ENCODE measurements at regions not wholly inside any gene's neighbourhood (a gene's known extent, or its start where the extent isn't known, plus 50 kb on each side); places are given as distances from the start of the nearest gene placed in this dataset.

DNA sequence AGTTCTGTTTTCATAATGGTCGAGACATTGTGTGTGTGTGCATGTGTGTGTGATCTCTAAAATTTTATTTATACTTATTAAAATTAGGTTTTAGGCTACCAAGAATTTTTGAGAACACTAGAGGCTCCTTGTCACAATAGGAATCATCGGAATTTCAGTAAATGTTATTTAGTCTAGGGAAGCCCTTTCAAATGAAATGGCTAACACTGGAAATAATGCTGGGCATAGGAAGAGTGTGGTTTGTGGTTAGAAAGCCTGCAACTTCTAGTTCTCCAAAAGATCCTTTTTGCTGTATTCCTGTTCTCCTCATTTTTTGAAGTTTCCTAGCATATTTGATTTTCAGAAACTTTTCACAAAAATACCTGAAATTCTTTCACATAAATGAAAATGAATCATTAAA lies 92.5 kb upstream of the MBNL1 start:
- H3K4me3 Mint-ChIP-seq: no peak overlapping the region
- Histone ChIP-seq H3K23ac (ENCODE audit: insufficient read length, low read depth, low read length) (no peak overlapping the region), H3K56ac (ENCODE audit: insufficient read length, low read depth, low read length) (no peak overlapping the region), H2BK20ac (ENCODE audit: low read depth, low read length, poor library complexity, severe bottlenecking) (no peak overlapping the region), H4K8ac (replicated peaks; ENCODE audit: insufficient read length, low read depth, low read length) (no peak overlapping the region), H3K4ac (ENCODE audit: low read depth, low read length) (no peak overlapping the region), H3K9me3 (ENCODE audit: control insufficient read depth, low read depth, low read length) (no peaks in the 10 kb centered on the region), H2BK15ac (ENCODE audit: low read depth, low read length) (no peak overlapping the region), H3K4me2 (ENCODE audit: insufficient read depth, insufficient read length, low read length) (no peak overlapping the region), H3K27ac (ENCODE audit: insufficient read length, low read depth, low read length) (no peak overlapping the region), H3K79me2 (ENCODE audit: insufficient read depth, low read length) (no peaks in the 10 kb centered on the region), H2BK120ac (ENCODE audit: low read depth, low read length, poor library complexity, severe bottlenecking) (no peak overlapping the region), H2BK12ac (ENCODE audit: insufficient read length, low read depth, low read length) (no peak overlapping the region), H4K91ac (ENCODE audit: insufficient read length, low read depth, low read length) (no peak overlapping the region), H2AFZ (ENCODE audit: low read length) (no peak overlapping the region), H3K23me2 (ENCODE audit: insufficient read length, low read depth, low read length, poor library complexity, severe bottlenecking) (no peaks in the 10 kb centered on the region), H3K14ac (ENCODE audit: insufficient read depth, low read length) (no peak overlapping the region), H3K9ac (ENCODE audit: extremely low read depth, insufficient read length, low read length) (no peak overlapping the region), H3K4me1 (ENCODE audit: insufficient read depth, low read length) (no peaks in the 10 kb centered on the region), H4K20me1 (ENCODE audit: control insufficient read depth, insufficient read depth, insufficient read length) (no peaks in the 10 kb centered on the region), H2AK5ac (ENCODE audit: insufficient read length, low read length) (no peak overlapping the region), H3K27me3 (ENCODE audit: insufficient read depth, low read length) (no peaks in the 10 kb centered on the region), H4K5ac (ENCODE audit: insufficient read length, low read depth, low read length) (no peak overlapping the region), H3K18ac (ENCODE audit: insufficient read length, low read depth, low read length) (no peak overlapping the region), H3K79me1 (ENCODE audit: insufficient read depth, low read depth, low read length, poor library complexity, severe bottlenecking) (no peaks in the 10 kb centered on the region), H3T11ph (ENCODE audit: low read length) (no peak overlapping the region), H2BK5ac (ENCODE audit: insufficient read length, low read length) (no peak overlapping the region)
- no CpG with 5 or more reads among the region's 2 CpGs for WGBS (ENCODE audit: extremely low coverage, insufficient read length, low lambda C conversion rate)
- DNase-seq: no peak
- H3K27ac Mint-ChIP-seq: no peak overlapping the region
- H3K27me3 Mint-ChIP-seq (ENCODE audit: low read depth): no peaks in the 10 kb centered on the region
- no peaks in the 10 kb centered on the region for H3K36me3 Mint-ChIP-seq (ENCODE audit: insufficient read depth in 1 of 3, low read depth in 3 of 3)
- no peaks in the 10 kb centered on the region for H3K4me1 Mint-ChIP-seq
- TF ChIP-seq, protein P1, sequence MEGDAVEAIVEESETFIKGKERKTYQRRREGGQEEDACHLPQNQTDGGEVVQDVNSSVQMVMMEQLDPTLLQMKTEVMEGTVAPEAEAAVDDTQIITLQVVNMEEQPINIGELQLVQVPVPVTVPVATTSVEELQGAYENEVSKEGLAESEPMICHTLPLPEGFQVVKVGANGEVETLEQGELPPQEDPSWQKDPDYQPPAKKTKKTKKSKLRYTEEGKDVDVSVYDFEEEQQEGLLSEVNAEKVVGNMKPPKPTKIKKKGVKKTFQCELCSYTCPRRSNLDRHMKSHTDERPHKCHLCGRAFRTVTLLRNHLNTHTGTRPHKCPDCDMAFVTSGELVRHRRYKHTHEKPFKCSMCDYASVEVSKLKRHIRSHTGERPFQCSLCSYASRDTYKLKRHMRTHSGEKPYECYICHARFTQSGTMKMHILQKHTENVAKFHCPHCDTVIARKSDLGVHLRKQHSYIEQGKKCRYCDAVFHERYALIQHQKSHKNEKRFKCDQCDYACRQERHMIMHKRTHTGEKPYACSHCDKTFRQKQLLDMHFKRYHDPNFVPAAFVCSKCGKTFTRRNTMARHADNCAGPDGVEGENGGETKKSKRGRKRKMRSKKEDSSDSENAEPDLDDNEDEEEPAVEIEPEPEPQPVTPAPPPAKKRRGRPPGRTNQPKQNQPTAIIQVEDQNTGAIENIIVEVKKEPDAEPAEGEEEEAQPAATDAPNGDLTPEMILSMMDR (conservative IDR thresholded peaks at IDR 0.05): no peak
- no peaks in the 10 kb centered on the region for H3K9me3 Mint-ChIP-seq

Data from H9 (cell line).